Fibroblast of pulmonary artery (primary cell): ENCODE measurements at regions not wholly inside any gene's neighbourhood (a gene's known extent, or its start where the extent isn't known, plus 50 kb on each side); places are given as distances from the start of the nearest gene placed in this dataset.

Source experiments
- DNase-seq: peaks from one replicate; pipeline ENCODE4 v3.0.0-alpha.2; 2010; ENCODE audit warnings: low read depth
- H3K4me3 ChIP-seq: replicated peaks from 2 replicates; pipeline ENCODE4 v1.5.1; 2011; ENCODE audit warnings: low read depth, mild to moderate bottlenecking, control low read depth, low read length, moderate library complexity
- CTCF ChIP-seq: IDR thresholded peaks from 2 replicates; pipeline ENCODE4 v1.5.1; 2011; ENCODE audit warnings: mild to moderate bottlenecking, control low read depth, low read length, inconsistent platforms; ENCODE audit errors: missing control alignments

GRCh38 chr1:98088381-98088780, 167.5 kb upstream of the DPYD start:
- H3K4me3 ChIP-seq = no peak overlapping the region
- TF ChIP-seq CTCF = no peak
- no peak for DNase-seq

GRCh38 chr1:98086796-98087441, 166.1 kb upstream of the DPYD start:
- H3K4me3 ChIP-seq = no peak overlapping the region
- DNase-seq = peak; percentile 98

DNA sequence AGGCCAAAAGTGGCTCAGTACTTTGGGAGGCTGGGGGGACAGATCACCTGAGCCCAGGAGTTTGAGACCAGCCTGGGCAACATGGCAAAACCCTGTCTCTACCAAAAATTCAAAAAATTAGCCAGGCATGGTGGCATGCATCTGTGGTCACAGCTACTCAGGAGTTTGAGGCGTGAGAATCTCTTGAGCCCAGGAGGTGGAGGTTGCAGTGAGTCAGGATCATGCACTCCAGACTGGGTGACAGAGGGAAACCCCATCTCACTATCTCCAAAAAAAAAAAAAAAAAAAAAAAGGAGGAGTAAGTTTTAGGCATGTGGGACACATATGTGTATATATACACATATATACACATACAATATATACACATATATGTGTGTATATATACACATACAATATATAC, 165.3 kb upstream of the DPYD start:
- TF ChIP-seq CTCF = no peak
- no peak overlapping the region for H3K4me3 ChIP-seq
- peak; percentile 66 for DNase-seq

More at GRCh38 chr1:98086796-98087441, 166.1 kb upstream of the DPYD start:
- TF ChIP-seq CTCF = no peak

GRCh38 chr1:98084188-98084587, 163.4 kb upstream of the DPYD start:
- no peak for DNase-seq
- TF ChIP-seq CTCF = no peak
- no peak overlapping the region for H3K4me3 ChIP-seq

DNA sequence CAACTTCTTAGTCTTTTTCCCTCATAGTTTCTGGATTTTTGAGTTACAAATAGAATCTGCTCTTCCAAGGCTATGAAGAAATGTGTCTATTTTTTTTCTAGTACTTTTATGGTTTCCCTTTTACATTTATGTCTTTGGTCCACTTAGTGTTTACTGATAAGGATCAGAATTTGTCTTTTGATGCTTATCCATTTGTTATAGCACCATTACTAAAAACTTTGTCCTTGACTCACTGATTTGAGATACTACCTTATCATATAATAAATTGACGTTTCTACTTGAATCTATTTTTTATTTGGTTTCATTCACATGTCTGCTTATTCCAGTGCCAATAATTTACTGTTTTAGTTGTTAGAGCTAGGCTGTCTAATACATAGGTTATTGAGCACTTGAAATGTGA, 161.1 kb upstream of the DPYD start:
- no peak overlapping the region for H3K4me3 ChIP-seq
- no peak for DNase-seq
- TF ChIP-seq CTCF = no peak

DNA sequence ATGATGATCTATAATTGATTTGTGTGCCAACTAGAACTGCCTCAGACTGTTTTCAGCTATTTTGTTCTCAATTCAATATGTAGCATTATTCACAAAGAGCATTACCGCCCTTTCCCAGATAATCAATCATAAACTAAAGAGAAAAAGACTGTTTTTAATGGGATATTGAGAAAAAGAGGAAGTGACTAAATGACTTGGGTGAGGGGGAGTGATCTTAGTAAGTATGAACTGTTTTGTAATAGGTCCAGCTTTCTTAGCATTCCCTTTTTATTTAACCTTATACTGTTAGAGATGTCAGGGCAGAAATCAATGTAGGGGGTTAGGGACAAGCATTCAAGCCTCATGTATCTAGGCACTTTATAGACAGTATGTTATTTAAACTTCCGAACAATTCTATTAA, 157.8 kb upstream of the DPYD start:
- H3K4me3 ChIP-seq = no peak overlapping the region
- DNase-seq = peak; percentile 48
- no peak for TF ChIP-seq CTCF

- no peak for DNase-seq
- H3K4me3 ChIP-seq = no peak overlapping the region
- no peak for TF ChIP-seq CTCF
These were observed 156.9 kb upstream of the DPYD start for GRCh38 chr1:98077691-98078090.
